Calu3 (cell line): ENCODE measurements at regions not wholly inside any gene's neighbourhood (a gene's known extent, or its start where the extent isn't known, plus 50 kb on each side); places are given as distances from the start of the nearest gene placed in this dataset.
"Not testable (repeated sequence)": the region's sequence is repeated elsewhere in the genome, so short reads cannot be mapped to it uniquely, and the experiment has no call there.

Experiments
- BruUV-seq: library from RNA; stranded (reverse); fragments of 400-500 nt; replicated peaks from 2 replicates; lab custom pipeline; 2021; lab: Mats Ljungman, UMichigan
- CTCF ChIA-PET: fragments of 300-600 bp; sonication (Branson Sonifier 250); formaldehyde crosslinking; loops from one replicate; lab custom pipeline; 2022; ENCODE audit warnings: antibody characterized with exemption; lab: Charles Lee
- DNase-seq: peaks from one replicate; pipeline ENCODE4 v3.0.0; 2022
- H3K27ac Mint-ChIP-seq: one replicate; pipeline ENCODE4 v1.8.0; 2022; ENCODE audit warnings: mixed read lengths; ENCODE audit not compliant: unreplicated experiment
- H3K27me3 Mint-ChIP-seq: one replicate; pipeline ENCODE4 v1.8.0; 2022; ENCODE audit warnings: mixed read lengths; ENCODE audit not compliant: unreplicated experiment
- H3K36me3 Mint-ChIP-seq: one replicate; pipeline ENCODE4 v1.8.0; 2022; ENCODE audit warnings: mild to moderate bottlenecking, moderate library complexity, mixed read lengths; ENCODE audit not compliant: insufficient read depth, unreplicated experiment
- H3K4me1 Mint-ChIP-seq: one replicate; pipeline ENCODE4 v1.8.0; 2022; ENCODE audit warnings: mild to moderate bottlenecking, low read depth, mixed read lengths; ENCODE audit not compliant: unreplicated experiment
- H3K4me3 Mint-ChIP-seq: one replicate; pipeline ENCODE4 v1.8.0; 2022; ENCODE audit warnings: mild to moderate bottlenecking, low read depth, moderate library complexity, mixed read lengths; ENCODE audit not compliant: unreplicated experiment
- H3K9me3 Mint-ChIP-seq: one replicate; pipeline ENCODE4 v1.8.0; 2022; ENCODE audit warnings: low read depth, mixed read lengths; ENCODE audit not compliant: unreplicated experiment
- CTCF ChIP-seq: fragments of 200-600 bp; IDR thresholded peaks from one replicate; pipeline ENCODE4 v1.8.0; 2022; ENCODE audit warnings: antibody characterized with exemption; ENCODE audit not compliant: unreplicated experiment
- intact Hi-C: fragments of 100-400 bp; cut with micrococcal nuclease; formaldehyde crosslinking; loops from one replicate; pipeline ENCODE4 v1.10.0; 2022; ENCODE audit not compliant: unreplicated experiment

- H3K4me3 Mint-ChIP-seq: no peak overlapping the region
- no peaks in the 10 kb centered on the region for H3K36me3 Mint-ChIP-seq
- CTCF ChIA-PET: no interaction called here
- H3K4me1 Mint-ChIP-seq: no peaks in the 10 kb centered on the region
- H3K9me3 Mint-ChIP-seq: peaks cover 5% of the 10 kb centered on the region
- no TSS peak for BruUV-seq
- intact Hi-C loops: no loop called here
- no peak overlapping the region for H3K27ac Mint-ChIP-seq
- H3K27me3 Mint-ChIP-seq: no peaks in the 10 kb centered on the region
- TF ChIP-seq CTCF: no peak
- DNase-seq: no peak
Measured at GRCh38 chr5:167389537-167389936, 901.9 kb upstream of the WWC1 start.

GRCh38 chr5:167391286-167391685 is 900.2 kb upstream of the WWC1 start:
- H3K9me3 Mint-ChIP-seq, intact Hi-C loops, H3K27ac Mint-ChIP-seq, DNase-seq, BruUV-seq, H3K4me3 Mint-ChIP-seq, H3K4me1 Mint-ChIP-seq, CTCF ChIA-PET, H3K27me3 Mint-ChIP-seq, H3K36me3 Mint-ChIP-seq: not testable (repeated sequence)

GRCh38 chr5:167392240-167392639 is 899.2 kb upstream of the WWC1 start:
- Mint-ChIP-seq H3K27me3 (peaks cover 16% of the 10 kb centered on the region), H3K9me3 (peaks cover 5% of the 10 kb centered on the region), H3K27ac (no peak overlapping the region), H3K36me3 (no peaks in the 10 kb centered on the region), H3K4me3 (no peak overlapping the region), H3K4me1 (no peaks in the 10 kb centered on the region)
- no peak for DNase-seq
- TF ChIP-seq CTCF: no peak
- intact Hi-C loops: no loop called here
- CTCF ChIA-PET: no interaction called here
- BruUV-seq: no TSS peak

- peaks cover 17% of the 10 kb centered on the region for H3K27me3 Mint-ChIP-seq
- CTCF ChIA-PET: no interaction called here
- BruUV-seq: no TSS peak
Measured at GRCh38 chr5:167393358-167393757, 898.1 kb upstream of the WWC1 start.

More at GRCh38 chr5:167393358-167393757, 898.1 kb upstream of the WWC1 start:
- Mint-ChIP-seq H3K4me3 (no peak overlapping the region), H3K9me3 (peaks cover 1% of the 10 kb centered on the region), H3K36me3 (no peaks in the 10 kb centered on the region), H3K4me1 (peaks cover 2% of the 10 kb centered on the region), H3K27ac (no peak overlapping the region)
- DNase-seq: no peak
- no peak for TF ChIP-seq CTCF
- intact Hi-C loops: no loop called here
